Mucosa of gallbladder (tissue), 1 donor: ENCODE measurements at regions not wholly inside any gene's neighbourhood (a gene's known extent, or its start where the extent isn't known, plus 50 kb on each side); places are given as distances from the start of the nearest gene placed in this dataset.

ENCODE experiments used
- DNase-seq: peaks from one replicate; pipeline ENCODE4 v3.0.0-alpha.2; 2020; ENCODE audit warnings: low spot score
- donor health status: DM: no; HTN: no; CAD: no.

DNA sequence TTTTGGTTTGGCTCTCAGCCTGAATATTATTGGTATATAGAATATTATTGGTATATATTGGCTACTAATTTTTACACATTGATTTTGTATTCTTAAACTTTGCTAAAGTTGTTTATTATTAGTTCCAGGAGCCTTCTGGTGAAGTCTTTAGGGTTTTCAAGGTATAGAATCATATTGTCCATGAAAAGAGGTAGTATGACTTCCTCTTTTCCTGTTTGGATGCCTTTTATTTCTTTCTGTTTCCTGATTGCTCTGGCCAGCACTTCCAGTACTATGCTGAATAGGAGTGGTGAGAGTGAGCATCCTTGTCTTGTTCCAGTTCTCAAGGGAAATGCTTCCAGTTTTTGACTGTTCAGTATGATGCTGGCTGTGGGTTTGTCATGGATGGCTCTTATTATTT, 107.3 kb upstream of the LIPC start:
- DNase-seq, result no peak

- no peak for DNase-seq
These were observed 103.8 kb upstream of the LIPC start for GRCh38 chr15:58327958-58328357.

GRCh38 chr15:58329211-58329610, 102.6 kb upstream of the LIPC start:
- DNase-seq, result no peak

DNA sequence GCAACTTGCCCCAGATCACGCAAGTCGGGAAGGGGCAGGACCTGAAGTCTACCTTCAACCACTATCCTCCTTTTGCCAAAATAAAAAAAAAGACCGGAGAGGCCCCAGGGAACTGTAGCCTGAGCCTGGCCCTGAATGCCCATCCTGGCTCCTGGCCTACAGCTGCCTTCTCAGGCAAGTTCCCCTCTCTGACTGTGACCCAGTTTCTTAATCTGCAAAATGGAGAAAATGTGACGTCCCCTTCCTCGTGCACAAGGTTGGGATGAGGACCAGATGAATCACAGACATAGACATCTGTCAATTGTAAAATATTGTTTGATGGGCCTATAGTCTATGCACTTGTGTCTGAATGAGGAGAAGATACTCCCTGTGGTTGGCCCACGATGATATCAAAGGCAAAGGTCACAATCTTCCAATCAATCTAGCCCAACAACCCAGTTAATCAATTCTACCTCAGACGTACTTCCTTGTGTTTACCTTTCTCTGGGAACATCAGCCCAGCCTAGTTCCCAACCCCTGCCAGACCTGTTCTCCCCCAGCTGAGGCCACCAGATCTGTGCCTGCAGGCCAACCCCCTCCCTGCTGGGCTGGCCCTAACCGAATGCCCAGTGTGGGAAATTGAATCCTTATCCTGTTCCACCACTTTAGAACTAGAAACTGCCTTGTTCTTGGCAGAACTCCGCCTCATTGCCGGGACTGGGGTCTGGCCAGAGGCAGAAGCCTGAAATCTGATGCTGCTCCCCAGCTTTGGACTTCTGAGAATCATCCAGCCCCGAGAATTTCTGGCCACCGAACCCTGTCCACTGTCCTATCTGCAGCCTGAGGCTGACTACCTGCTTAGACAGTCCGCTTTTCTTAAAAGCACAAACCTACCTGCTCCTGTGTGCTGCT, 101.8 kb upstream of the LIPC start:
- peak; percentile 78 for DNase-seq

- DNase-seq, result no peak
These were observed 100.8 kb upstream of the LIPC start for GRCh38 chr15:58330741-58331559.

DNA sequence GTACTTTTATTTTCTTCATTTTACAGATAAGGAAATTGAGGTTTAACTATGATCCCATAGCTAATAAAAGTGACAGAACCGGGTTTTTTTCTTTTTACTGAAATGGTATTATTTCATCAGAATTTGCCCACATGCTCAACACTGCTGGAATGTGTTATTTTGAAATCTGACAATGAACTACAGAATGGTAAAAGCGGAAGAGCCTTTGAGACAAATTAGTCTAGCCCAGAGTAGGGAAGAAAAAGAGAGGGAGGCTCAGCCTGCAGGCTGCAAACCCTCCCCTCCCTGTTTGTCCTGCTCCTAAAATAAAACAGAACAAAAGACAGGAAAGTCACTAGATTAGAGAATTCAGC, 100.3 kb upstream of the LIPC start:
- no peak for DNase-seq

DNA sequence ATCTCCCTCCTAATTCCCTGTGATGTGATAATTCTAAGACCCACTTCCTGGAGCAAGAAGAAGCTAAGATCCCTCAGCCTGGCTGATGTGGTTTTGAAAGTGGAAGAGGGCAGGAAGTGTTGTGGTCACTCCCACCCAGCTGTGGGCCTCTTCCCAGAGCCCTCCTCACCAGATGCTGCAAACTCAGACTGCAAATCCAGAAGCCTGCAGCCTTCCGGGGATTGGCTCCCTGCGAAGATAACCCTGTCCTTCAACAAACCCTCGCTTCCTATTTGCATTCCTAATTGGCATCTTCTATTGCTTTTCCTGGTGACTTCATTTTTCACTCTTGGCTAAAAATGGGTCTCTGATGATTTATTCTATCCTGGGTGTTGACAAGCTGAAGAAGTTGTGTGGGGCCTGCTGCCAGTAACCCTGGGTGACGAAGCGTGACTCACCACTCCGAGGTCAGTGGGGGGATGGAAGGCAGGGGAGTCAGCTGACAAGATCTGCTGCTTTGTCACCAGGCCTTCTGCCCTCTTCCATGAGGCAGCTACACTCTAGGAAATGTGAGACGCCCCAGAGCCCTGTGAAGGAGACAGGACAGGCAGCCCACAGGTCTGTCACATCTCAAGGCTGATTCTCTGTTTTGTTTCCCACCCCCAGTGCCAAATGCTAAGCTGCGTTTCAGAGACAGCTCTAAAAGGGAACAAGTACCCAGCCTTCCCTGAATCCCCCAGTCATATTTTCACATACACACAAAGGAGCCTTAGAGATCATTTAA, 99.7 kb upstream of the LIPC start:
- peak; percentile 96 for DNase-seq

- no peak for DNase-seq
These were observed 99.0 kb upstream of the LIPC start for GRCh38 chr15:58332676-58333400.

DNA sequence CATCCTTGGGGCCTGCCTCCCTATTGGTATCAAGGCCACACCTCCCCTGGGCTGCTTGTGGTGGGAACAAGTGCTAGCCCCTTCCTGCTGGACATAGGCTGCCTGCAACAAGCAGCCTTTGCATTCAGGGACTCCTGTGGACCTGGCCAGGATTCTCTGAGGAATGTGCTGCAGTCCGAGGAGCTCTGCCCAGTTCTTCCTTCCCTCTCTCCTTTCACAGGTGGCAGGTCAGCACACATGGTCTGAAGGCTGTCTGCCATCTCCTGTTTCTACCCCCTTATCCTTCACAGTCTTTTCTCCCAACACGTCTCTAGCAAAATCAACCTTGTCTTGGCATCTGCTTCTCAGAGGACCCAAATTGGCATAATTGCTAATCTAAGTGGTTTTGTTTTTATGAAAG, 97.0 kb upstream of the LIPC start:
- DNase-seq, result no peak

GRCh38 chr15:58336161-58336560, 95.6 kb upstream of the LIPC start:
- no peak for DNase-seq

- DNase-seq, result no peak
These were observed 91.6 kb upstream of the LIPC start for GRCh38 chr15:58340176-58340575.

DNA sequence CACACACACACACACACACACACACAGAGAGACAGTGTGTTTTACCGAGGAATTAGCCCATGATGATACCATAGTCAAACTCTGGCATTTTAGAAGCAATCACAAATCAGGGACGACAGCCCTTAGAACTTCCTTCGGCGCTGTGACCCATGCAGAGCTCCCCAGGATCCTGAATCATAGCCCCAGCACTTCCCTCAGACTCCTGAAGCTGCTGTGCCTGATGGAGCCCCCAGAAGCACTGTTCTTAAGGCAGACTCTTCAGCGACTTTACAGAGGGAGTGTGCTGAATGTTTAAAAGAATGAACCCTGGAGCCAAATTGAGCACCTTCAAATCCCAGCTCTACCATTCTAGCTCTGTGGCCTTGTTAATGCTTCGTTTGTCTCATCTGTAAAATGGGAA, 89.3 kb upstream of the LIPC start:
- no peak for DNase-seq

DNA sequence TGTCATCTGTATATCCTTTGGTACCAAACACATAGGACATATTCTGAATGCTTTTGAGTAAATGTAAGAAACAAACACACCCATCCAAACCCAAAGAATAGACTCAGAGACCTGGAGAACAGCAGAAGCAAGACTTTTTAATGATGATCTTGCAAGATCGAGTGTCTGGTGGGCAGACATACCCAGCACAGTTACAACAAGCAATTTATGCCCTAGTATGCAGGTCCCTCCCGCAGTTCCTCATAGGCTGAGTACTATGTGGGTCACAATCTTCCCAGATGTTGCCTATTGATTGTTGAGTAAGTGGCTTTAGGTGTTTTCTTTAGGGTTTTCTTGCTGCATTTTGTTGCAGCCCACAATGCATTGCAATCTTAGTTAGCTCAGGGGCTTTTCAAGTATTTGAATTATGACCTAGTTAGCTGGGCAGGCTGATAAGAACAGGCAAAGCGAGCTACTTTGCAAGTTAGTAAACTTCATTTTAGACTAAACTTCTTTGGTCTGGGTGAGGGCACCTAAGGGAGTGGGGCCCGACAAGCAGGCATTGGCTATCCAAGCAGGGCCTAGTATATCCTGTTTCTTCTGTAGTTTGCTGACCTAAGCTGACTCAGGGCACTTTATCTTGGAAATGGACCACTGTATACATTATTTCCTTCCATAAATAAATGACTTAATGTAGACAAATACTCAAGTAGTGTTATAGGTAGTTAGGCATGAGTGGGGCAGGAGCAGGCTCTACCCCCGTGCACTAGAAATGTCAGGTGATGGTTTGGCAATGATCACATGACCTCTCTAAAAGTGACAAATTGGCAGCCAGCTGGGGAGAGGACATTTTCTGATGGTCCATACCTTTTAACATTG, 87.3 kb upstream of the LIPC start:
- no peak for DNase-seq

GRCh38 chr15:58346361-58346760, 85.4 kb upstream of the LIPC start:
- DNase-seq, result no peak

DNA sequence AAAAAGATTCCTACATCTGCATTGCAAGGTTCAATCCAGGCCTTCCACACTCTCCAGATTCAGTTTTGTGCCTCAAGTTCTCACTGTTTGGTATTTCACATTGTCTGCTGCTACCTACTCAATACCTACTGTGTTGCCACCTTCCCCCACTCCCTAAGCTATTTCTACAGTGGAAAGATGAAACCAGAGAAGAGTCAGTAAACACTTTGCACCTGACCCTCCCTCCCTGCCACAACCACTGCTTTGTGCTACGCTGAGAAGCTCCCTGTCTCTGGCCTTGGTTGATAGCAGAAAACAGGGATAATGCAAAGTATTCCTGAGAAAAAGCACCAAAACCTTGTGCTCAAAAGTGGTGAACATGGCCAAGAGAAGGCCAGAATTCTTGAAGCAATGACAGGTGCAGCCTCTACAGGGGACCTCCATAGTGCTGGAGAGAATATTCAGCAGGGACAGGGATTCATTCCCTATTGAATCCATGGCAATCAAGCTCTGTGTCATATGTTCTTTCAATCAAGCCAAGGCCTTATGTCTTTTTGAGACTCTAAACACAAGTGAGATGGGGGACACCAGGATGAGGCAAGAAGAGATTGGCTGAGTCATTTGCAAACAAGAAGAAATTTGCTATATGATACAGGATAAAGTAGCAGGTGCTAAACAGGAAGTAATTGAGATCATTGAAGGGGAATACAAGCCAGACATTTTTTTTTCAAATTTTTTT, 83.5 kb upstream of the LIPC start:
- DNase-seq, result no peak

DNA sequence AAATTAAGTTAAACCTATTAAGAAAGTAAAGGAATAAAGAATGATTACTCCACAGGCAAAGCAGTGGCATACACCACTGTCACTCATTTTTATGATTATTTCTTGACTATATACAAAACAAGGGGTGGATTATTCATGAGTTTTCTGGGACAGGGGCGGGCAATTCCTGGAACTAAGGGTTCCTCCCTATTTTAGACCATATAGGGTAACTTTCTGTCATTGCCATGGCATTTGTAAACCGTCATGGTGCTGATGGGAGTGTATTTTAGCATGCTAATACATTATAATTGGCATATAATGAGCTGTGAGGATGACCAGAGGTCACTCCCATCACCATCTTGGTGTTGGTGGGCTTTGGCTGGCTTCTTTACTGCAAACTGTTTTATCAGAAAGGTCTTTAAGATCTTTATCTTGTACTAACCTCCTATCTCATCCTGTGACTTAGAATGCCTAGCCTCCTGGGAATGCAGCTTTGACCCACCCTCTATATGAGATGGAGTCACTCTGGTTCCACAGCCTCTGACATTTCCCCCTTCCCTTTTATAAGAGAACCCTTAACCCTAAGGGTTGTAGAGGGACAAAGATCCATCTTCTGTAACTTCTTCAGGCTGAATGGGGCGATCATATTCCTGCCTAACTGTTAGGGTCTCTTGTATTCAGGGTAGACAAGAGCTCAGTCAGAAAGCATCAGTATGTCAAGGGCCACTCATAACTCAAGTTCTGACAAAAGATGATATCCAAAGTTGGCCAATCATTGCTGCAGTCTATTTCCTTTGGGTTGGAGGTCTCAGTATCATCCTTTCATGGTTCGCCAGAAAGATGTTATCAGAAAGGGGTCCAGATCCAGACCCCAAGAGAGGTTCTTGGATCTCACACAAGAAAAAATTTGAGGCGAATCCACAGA, 79.5 kb upstream of the LIPC start:
- DNase-seq, result no peak

GRCh38 chr15:58355382-58355971, 76.3 kb upstream of the LIPC start:
- DNase-seq, result no peak

GRCh38 chr15:58355973-58356372, 75.8 kb upstream of the LIPC start:
- no peak for DNase-seq
